Activated CD8-positive, alpha-beta memory T cell treated with anti-CD3 and anti-CD28 coated beads, Interleukin-2, amount 50 U/mL, for 1 hour (primary cell): ENCODE measurements at regions not wholly inside any gene's neighbourhood (a gene's known extent, or its start where the extent isn't known, plus 50 kb on each side); places are given as distances from the start of the nearest gene placed in this dataset.
"Not testable (repeated sequence)": the region's sequence is repeated elsewhere in the genome, so short reads cannot be mapped to it uniquely, and the experiment has no call there.

ENCODE experiments used
- DNase-seq: peaks from one replicate; pipeline ENCODE4 v3.0.0-alpha.2; 2020; ENCODE audit errors: extremely low read depth

DNA sequence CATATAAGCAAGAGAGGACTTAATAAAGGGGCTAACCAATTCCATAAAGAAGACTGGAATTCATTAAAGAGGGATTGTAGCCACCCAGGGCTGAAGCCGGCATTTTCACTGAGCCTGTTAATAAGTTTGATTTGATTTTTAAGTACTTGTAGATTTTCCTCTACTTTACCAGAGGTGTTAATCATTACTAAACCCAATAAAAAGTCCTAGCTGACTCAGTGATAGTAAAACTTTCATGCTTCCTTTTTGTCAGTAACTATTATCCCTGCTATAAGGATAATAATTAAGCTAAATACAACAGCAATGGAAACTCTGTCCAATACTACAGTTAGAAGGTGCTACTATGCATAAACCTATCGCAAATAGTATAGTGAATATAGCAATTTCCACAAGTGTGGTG, 260.2 kb downstream of the CEMIP2 start:
- DNase-seq, result not testable (repeated sequence)

DNA sequence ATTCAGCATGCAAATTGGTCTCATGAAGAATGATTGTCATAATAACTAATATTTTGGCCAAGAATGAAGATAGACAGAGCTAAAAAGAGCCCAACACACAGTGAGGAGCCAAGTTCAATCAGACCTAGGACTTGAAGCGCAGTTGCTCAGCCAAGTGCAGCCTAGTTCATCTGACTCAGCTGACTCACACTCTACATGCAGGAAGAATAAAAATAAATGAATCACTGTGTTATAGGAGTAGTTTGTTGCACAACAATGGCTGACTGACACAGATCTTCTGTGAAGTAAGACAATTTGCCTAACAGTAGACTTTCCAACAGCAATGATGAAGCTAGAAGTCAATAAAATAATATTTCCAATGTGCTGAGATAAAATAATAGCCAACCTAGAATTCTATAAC, 261.5 kb downstream of the CEMIP2 start:
- DNase-seq, result no peak

DNA sequence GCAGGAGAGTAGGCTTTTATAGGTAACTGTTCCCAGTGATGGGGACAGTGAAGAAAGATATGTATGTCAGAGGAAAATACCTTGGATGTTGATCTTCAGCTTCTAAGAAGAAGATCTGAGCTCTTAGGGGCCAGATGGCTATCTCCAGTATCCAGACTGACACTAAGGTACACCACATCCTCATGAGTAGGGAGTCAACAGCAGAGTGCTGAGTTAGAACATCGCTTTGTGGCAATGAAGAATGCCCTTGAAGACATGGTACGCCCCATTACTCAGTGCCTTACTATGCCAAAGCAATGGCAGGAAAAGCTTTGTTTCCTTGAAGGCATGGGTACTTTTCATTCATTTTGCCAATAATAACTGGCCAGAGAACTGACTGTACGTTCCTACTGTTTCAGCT, 263.7 kb downstream of the CEMIP2 start:
- DNase-seq, result no peak

DNA sequence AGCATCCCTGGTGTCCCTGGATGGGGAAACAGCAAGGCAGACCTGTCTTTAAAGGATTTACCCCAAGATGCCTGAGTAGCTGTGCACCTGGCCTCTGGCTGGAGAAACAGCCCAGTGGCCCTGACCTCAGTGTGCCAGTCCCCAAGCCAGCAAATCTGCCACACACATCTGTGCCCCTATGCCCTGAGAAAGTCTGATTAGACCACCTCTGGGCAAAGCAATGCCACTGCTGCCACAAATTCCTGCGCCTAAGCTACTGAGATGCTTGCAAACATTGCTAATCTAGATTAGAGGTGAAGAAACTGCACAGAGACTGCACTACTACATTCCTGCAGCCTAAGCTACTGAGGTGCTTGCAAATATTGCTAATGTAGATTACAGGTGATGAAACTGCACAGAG, 269.6 kb downstream of the CEMIP2 start:
- no peak for DNase-seq

DNA sequence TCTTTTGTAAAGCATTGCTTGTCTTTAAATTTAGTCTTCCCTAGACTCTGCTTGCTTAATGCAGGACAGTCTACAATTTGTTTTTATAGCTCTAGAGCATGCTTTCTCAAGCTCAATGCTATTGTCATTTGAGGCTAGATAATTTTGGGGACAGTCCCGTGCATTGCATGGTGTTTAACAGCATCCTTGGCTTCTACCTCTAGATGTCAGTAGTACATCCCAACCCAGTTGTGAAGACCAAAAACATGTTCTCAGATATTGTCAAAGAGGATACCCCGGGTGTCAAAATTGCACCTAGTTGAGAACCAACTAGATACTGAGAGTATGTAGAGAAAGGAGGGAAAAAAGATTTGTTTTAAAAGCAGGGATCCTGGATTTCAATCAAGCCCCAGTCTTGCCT, 277.5 kb downstream of the CEMIP2 start:
- DNase-seq, result no peak

DNA sequence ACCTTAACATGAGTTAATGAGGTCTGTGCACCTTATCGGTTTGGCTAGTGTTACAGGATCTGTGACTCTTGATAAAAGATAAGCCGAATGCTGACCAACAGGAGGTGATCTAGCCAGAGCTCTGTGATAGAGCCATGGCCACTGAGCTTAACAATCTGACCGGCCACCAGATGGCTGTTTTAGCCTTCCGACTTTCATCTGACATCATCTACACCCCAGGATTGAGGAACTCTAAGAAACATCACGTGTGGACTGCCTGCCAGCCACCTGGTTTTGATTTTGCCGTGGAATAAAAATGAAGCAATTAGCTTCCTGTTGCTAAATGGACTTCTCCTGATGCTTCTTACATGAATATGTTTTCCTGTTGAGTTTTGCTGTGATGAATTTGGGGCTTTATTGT, 281.3 kb downstream of the CEMIP2 start:
- no peak for DNase-seq

DNA sequence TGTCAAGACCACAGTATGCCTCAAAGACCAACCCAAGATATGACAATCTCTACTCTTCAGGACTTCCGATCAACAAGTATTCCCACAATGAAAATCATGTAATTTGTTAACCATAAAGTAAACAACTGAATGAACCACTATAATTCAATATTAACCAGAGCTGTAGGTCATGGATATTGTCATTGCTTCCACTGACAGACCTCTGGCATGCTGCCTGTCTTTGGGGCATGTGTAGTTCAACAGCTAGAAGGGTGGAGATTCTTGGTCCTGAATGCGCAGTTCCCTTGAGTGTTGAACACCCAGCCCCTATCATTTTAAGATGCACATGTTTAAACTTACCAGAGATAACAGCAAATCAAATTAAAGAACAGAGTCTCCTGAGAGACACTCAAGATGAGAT, 283.0 kb downstream of the CEMIP2 start:
- DNase-seq, result no peak

DNA sequence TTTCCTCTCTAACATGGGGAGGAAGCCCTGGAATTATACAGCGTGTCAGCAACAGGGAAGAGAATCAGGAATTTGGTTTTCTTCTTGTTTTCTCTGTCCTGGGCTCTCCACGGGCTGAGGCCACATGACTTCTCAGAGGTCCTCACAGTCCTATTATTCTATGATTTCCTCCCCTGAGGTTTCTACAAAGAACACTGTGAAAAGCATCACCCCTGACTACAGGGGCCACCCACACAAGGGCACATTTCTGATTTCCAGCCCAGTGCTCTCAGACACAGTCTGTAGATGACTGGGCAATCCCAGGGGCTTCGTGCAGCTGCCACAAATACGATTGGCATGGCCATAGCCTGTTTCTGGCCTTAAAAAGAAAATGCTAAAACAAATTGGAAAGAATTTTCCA, 284.9 kb downstream of the CEMIP2 start:
- DNase-seq, result no peak

DNA sequence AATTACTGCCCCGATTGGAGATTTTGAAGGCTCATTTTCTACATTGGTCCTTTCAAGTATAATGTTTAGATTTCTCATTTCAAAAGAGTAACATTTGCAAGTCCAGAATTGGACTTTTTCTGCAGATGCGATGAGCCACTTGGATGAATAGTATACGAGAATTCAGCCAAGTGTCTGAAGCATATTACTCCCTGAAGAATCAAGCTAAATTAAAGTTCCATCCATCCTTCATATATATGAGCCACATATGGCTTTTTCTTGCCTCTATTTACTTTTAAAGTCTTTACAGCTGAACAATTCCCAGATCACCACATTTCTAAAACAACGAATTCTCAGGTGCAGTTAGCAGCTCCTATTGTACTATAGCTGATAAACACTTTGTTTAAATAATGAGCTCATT, 288.7 kb downstream of the CEMIP2 start:
- DNase-seq, result no peak

DNA sequence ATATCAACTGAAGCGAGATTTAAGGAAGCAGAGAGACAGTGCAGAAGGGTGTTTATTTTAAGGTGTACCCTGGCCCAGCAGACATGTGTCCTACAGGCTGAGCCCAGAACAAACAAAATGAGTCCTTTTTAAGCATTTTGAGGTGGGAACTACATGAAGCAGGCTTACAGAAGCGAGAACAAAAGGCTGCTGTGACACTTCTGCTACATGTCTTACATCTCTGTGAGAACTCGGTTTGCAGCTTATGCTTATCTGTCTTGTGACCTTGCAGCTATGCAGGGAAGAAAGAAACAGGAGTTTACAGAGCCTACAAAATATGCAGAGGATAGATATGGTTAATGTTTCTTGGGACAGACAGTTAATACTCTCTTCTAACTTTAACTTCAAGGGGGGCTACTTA, 295.9 kb downstream of the CEMIP2 start:
- DNase-seq, result no peak

DNA sequence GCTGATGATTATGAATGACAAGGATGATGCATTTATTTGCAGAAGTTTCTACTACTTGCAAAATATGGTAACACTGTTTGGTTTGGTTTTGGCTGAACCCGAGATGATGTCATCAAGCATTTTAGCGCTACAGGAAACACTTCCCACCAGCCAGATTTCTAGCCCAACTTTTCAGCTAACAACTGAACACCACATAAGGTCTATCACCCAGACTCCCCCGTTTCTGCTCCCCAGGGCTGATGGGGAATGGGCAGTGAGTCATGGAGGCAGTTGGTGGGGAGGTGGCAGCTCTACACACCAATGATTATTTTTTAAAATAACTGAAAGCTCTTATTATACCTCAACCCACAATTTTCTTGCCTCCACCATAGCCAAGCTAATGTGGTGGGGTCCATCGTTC, 302.9 kb downstream of the CEMIP2 start:
- no peak for DNase-seq

DNA sequence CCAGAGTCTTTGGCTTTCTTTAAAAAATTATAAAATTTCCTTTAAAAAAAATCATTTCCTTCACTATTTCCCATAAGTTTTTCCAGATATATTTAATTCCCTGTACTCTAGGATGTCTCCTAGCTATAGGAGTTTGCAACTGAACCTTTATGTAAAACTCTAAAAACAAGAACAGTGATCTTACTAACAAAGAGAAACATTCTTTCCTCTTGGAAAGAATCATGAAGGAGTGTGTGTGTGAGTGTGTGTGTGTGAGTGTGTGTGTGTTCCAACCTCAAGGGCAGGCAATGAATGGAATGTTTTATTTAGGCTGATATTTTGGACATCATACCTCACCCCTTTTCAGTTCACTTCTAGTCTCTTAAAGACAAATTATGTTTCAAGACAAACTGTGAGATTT, 309.2 kb downstream of the CEMIP2 start:
- DNase-seq, result no peak

DNA sequence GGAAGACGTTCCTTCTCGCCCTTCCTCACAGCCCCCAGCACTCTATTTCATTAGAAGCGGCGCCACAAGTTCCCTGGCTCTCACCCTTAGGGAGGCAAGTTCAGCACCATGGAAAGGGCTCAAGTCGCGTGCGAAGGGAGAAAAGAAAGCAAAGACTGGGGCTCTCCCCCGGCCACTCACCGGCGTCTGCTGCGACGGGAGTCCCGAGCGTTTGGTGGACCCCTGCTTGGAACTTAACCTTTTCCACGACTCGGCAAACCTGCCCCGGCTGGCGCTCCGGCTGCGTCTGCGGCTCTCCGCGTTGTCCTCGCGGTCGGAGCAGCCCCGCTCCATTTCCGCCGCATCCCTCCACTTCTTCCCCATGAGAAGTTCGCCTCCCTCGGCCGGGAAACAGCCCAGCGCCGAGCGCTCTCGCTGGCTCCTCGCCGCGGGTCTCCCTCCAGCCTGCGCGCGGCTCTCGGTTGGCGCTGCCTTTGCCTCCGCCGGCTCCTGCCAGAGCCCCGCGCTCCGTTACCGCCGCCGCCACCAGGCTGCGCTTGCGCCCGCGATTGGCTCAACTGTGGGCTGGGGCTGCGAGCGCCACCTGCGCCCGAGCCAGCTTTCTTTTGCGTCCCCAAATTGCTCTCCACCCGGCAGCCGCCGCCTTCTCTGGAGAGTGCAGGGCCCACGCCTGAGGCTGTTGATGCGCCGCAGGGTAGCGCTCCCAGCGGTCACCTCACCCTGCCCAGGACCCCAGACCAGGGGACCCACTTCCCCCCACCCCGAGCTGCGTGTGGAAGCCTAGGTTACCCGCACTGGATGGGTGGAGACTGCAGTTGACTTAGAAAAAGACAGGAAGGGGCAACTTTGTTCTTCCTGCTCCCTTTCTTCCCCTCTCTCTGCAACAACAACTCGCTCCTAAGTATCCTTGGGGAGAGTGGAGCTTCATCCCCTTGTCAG, 321.6 kb downstream of the CEMIP2 start:
- DNase-seq, result no peak

DNA sequence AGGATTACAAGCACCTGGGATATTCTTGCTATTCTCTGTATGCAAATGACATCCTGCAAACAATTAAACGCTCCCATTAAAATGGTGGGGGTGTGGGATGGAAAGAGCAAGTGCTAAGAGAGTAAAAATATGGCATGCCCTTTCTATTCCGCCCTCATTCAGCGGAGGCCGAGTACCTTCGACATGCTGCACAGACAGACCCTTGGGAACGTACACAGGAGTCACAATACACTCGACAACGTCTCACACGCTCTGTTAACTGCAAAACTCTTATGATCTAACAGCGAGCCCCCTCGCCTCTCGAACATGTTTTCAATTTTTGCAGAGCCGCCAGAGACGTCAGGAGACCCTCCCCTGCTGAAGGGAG, 322.2 kb downstream of the CEMIP2 start:
- no peak for DNase-seq

DNA sequence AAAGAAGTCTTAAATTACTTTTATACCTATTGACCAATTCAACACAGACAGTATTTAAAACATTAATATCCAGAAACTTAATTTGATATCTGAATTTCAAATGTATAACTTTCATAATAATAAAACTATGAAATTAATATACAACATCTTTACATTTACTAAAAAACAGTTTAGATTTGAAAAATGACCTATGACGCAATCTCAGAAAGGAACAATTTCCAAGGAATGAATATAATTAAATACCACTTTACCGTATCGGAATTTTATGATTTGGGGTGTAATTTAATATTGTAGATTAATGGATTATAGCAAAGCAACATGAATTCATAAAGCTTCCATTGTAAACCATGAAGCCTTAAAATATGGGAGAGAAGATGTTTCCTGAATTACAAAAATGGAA, 321.5 kb upstream of the TRPM3 start:
- no peak for DNase-seq

DNA sequence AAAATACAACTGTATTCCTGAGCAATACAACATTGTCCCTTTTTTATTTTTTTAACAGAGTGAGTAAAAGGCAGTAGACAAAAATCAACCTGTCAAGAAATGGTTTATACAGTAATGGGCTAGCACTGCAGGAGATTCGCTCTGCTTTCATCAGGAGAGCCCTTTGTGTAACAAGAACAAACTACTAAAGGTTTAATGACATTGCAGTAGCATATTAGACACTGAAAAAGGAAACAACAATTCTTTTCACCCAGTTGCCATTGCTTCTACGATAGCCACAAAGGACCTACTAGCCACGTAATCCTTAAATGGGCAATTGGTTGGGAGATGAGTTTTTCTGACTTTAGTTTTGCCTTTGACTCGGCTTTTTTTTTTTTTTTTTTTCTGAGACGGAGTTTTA, 319.8 kb upstream of the TRPM3 start:
- DNase-seq, result no peak

DNA sequence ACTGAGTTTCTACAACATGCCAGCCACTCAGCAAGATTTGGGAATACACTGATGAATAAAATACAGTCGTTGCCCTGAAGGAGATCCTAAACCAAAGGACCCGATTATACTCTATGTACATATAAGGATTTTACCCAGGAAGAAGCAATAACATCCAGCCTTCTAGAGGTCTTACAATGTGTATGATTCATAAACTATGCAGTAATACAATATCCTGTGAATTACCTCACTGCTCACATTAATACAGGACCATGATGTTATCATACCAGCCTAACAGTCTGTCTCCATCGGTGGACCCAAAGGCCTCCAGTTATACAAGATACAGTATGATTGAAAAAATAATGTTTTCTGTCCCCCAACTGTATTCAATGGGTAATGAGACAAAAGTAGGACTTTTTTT, 310.5 kb upstream of the TRPM3 start:
- no peak for DNase-seq

DNA sequence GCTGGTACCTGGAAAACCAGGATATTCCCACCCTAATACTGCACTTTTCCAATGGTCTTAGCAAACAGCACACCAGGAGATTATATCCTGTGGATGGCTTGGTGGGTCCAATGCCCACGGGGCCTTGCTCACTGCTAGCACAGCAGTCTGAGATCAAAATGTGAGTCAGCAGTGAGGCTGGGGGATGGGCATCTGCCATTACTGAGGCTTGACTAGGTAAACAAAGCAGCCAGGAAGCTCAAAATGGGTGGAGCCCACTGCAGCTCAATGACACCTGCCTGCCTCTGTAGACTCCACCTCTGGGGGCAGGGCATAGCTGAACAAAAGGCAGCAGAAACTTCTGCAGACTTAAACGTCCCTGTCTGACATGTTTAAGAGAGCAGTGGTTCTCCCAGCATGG, 285.9 kb upstream of the TRPM3 start:
- DNase-seq, result not testable (repeated sequence)

DNA sequence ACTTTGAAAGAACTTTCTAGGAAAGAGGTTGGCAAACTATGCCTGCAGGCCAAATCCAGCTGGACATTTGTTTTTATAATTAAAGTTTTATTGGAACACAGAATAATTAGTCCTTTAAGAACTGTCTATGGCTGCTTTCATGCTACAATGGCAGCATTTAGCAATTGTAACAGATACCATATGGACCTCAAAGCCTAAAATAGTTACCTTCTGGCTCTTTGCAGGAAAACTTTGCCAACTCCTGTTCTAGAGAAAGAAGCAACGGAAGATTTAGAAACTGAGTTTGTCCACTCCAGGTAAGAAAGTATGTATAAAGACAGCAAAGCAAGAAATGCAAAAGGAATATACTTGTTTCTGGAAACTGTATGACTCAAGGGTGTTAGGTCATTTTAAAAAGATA, 281.7 kb upstream of the TRPM3 start:
- no peak for DNase-seq

DNA sequence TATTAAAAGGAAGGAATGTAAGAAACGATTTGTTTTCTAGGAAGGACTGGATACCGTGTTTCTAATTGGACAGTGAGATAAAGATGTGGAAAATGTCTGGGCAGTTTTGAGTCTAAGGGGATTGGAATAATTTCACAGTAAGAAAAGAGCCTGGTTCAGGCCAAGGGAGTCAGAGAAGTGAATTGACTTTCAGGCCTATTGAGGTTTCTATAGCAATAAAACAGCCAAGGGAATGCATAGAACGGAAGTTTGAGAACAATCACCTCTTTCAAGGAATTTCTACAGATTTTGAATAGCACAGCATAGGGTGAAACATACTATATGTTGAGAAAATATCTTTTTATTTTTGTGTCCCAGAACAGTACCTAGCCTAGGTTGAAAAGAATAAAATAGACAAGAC, 271.6 kb upstream of the TRPM3 start:
- DNase-seq, result no peak

DNA sequence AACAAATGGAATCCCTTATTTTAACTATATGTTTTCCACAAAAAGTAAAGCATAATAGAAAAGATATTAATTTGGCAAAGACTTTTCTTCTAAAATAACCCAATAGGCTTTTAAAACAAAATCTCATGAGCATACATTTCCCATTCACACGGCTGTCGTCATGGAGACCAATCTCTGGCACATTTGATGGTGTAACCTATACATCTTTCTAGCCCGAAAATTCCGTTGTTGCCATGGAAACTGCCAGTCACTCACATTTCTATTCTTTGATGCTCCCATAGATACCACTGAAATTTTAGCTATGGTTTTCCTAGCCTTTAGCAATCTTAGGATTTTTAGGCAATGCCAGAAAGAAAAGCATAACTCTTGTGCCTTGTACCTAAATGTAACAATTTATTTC, 262.9 kb upstream of the TRPM3 start:
- DNase-seq, result no peak

DNA sequence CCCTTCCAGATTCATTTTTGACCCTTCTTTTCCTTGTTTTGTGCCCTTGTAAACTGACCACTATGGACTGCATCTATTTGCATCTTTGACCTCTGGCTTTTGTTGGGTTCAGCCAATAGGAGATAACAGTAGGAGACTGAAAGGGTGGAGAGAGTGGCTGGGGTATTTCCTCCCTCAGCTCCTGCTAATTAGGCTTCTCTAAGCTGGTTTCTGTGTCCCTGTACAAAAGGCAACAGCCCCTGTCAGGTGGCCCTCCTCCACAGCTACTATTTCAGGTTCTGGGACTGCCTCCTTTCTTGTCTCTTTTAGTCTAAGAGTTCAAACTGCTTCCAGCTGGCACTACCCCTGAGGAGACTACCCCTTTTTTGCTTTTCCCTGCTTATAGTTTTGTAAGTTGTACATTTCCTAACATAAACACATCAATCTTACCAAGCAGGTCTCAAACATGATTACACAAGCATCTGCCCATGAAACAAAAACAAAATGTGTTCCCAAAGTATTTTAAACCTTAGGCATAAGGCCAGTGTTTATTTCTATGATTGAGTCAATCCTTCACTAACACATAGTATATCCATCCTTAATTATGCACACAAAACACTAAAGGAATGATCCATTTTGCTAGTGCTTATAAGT, 262.0 kb upstream of the TRPM3 start:
- DNase-seq, result no peak

DNA sequence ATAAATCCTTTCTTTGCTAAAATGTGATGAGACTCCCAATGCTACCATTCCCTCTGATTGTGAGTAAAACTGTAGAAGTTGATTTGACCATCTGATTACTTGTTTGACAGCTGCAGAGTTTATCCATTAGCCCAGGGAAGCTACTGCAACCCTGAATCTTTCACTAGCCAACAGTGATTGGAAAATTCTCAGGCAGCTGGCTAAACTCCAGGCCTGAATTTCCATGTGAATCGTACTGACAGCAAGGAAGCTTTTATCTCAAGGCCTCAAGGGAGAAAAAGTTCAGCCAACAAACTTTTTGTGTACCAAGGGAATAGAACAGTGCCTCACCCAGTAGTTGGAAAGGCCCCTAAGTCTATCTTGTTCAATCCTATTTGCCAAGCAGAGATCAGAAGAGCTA, 246.7 kb upstream of the TRPM3 start:
- DNase-seq, result no peak
